ENCODE measurements at regions not wholly inside any gene's neighbourhood (a gene's known extent, or its start where the extent isn't known, plus 50 kb on each side); places are given as distances from the start of the nearest gene placed in this dataset.

- H3K4me3 ChIP-seq: no peak overlapping the region
- no peak for ATAC-seq
- no peaks in the 10 kb centered on the region for H4K20me1 ChIP-seq (ENCODE audit: control insufficient read depth, insufficient read depth)
- TF ChIP-seq NKRF (conservative IDR thresholded peaks at IDR 0.05) (no peak), NRF1 (conservative IDR thresholded peaks at IDR 0.05; ENCODE audit: low read depth, low read length) (no peak), MEF2B (IDR thresholded peaks at IDR 0.05; ENCODE audit: partially characterized antibody, poor library complexity, severe bottlenecking) (no peak), PAX8 (IDR thresholded peaks at IDR 0.05) (no peak), ESRRA (IDR thresholded peaks at IDR 0.05; ENCODE audit: low read length) (no peak), CEBPB (IDR thresholded peaks at IDR 0.05; ENCODE audit: borderline replicate concordance in 1 of 2, low read depth in 2 of 2, low read length in 2 of 2) (no peak), ZNF274 (IDR thresholded peaks at IDR 0.05; ENCODE audit: insufficient read depth, insufficient read length) (no peak), CHD1 (IDR thresholded peaks at IDR 0.05; ENCODE audit: low read depth, low read length) (no peak), BRCA1 (IDR thresholded peaks at IDR 0.05; ENCODE audit: low read depth, low read length) (no peak), RAD21 (IDR thresholded peaks at IDR 0.05; ENCODE audit: insufficient read depth, low read depth, low read length) (no peak), EGR1 (IDR thresholded peaks at IDR 0.05; ENCODE audit: borderline replicate concordance in 1 of 2, low read depth in 2 of 2, low read length in 2 of 2) (no peak), MTA2 (IDR thresholded peaks at IDR 0.05; ENCODE audit: low read depth) (no peak), SMC3 (IDR thresholded peaks at IDR 0.05; ENCODE audit: borderline replicate concordance, low read length) (no peak), PAX5 (IDR thresholded peaks at IDR 0.05; ENCODE audit: borderline replicate concordance, low read depth, low read length) (no peak)
- TF ChIP-seq, protein P1, sequence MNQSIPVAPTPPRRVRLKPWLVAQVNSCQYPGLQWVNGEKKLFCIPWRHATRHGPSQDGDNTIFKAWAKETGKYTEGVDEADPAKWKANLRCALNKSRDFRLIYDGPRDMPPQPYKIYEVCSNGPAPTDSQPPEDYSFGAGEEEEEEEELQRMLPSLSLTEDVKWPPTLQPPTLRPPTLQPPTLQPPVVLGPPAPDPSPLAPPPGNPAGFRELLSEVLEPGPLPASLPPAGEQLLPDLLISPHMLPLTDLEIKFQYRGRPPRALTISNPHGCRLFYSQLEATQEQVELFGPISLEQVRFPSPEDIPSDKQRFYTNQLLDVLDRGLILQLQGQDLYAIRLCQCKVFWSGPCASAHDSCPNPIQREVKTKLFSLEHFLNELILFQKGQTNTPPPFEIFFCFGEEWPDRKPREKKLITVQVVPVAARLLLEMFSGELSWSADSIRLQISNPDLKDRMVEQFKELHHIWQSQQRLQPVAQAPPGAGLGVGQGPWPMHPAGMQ (IDR thresholded peaks at IDR 0.05; ENCODE audit: borderline replicate concordance): no peak
- TF ChIP-seq, protein P2, sequence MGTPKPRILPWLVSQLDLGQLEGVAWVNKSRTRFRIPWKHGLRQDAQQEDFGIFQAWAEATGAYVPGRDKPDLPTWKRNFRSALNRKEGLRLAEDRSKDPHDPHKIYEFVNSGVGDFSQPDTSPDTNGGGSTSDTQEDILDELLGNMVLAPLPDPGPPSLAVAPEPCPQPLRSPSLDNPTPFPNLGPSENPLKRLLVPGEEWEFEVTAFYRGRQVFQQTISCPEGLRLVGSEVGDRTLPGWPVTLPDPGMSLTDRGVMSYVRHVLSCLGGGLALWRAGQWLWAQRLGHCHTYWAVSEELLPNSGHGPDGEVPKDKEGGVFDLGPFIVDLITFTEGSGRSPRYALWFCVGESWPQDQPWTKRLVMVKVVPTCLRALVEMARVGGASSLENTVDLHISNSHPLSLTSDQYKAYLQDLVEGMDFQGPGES (IDR thresholded peaks at IDR 0.05): no peak
- TF ChIP-seq, protein P3, sequence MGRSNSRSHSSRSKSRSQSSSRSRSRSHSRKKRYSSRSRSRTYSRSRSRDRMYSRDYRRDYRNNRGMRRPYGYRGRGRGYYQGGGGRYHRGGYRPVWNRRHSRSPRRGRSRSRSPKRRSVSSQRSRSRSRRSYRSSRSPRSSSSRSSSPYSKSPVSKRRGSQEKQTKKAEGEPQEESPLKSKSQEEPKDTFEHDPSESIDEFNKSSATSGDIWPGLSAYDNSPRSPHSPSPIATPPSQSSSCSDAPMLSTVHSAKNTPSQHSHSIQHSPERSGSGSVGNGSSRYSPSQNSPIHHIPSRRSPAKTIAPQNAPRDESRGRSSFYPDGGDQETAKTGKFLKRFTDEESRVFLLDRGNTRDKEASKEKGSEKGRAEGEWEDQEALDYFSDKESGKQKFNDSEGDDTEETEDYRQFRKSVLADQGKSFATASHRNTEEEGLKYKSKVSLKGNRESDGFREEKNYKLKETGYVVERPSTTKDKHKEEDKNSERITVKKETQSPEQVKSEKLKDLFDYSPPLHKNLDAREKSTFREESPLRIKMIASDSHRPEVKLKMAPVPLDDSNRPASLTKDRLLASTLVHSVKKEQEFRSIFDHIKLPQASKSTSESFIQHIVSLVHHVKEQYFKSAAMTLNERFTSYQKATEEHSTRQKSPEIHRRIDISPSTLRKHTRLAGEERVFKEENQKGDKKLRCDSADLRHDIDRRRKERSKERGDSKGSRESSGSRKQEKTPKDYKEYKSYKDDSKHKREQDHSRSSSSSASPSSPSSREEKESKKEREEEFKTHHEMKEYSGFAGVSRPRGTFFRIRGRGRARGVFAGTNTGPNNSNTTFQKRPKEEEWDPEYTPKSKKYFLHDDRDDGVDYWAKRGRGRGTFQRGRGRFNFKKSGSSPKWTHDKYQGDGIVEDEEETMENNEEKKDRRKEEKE (IDR thresholded peaks at IDR 0.05): no peak
- no peaks in the 10 kb centered on the region for H3K79me2 ChIP-seq (ENCODE audit: control insufficient read depth, insufficient read depth, low read length)
- ChIA-PET RAD21 (ENCODE audit: unreplicated experiment) (no interaction called here), CTCF (no interaction called here), POLR2A (no interaction called here), SMC1A (ENCODE audit: uncharacterized antibody, unreplicated experiment) (no interaction called here)
- WGBS (ENCODE audit: insufficient coverage, insufficient replicate concordance, low lambda C conversion rate, missing lambda C conversion rate): 41% methylated on average over 18 of the region's 19 CpGs
- no peaks in the 10 kb centered on the region; the same call in 1 of the 3 replicates for H3K9me3 ChIP-seq (replicated peaks; ENCODE audit: control insufficient read depth, insufficient read depth, low read length)
- no peaks in the 10 kb centered on the region for H3K36me3 ChIP-seq (ENCODE audit: control insufficient read depth in 2 of 2, insufficient read depth in 2 of 2, low read length in 1 of 2)
- H3K4me2 ChIP-seq (ENCODE audit: control insufficient read depth, insufficient read depth): no peak overlapping the region
- in situ Hi-C loops (cut with MboI) (no loop called here), intact Hi-C loops (cut with micrococcal nuclease; ENCODE audit: unreplicated experiment) (no loop called here)
- no peak overlapping the region for H3K9ac ChIP-seq (ENCODE audit: control insufficient read depth, insufficient read depth, low read length)
- H2AFZ ChIP-seq (ENCODE audit: control insufficient read depth, low read depth, low read length): no peak overlapping the region
- DNase-seq (ENCODE audit: low read depth, low spot score): no peak
- H3K27ac ChIP-seq (ENCODE audit: control insufficient read depth, insufficient read depth): no peak overlapping the region
- no TSS peak for BruUV-seq (replicated peaks)
- H3K4me1 ChIP-seq (ENCODE audit: control insufficient read depth, insufficient read depth, low read length): no peaks in the 10 kb centered on the region
- H3K27me3 ChIP-seq (replicated peaks in 1 of 2; ENCODE audit: control insufficient read depth in 2 of 2, insufficient read depth in 2 of 2, low read length in 1 of 2): no peaks in the 10 kb centered on the region
- no peak for FAIRE-seq
Measured at GRCh38 chr5:178797546-178798440, 62.0 kb upstream of the ZNF354B start.

All from GM12878 (cell line).